ENCODE measurements at regions not wholly inside any gene's neighbourhood (a gene's known extent, or its start where the extent isn't known, plus 50 kb on each side); places are given as distances from the start of the nearest gene placed in this dataset.

- no peaks in the 10 kb centered on the region for H3K27me3 ChIP-seq (replicated peaks)
- H3K4me3 ChIP-seq (ENCODE audit: low read depth, low read length): no peak overlapping the region
- DNase-seq: peak; percentile 20
- peak overlapping the region; percentile 11 for H3K27ac ChIP-seq
- in situ Hi-C loops (cut with HindIII; ENCODE audit: low pct_ligation_motif_present, low sequenced_read_pairs): no loop called here
- no peaks in the 10 kb centered on the region for H3K36me3 ChIP-seq (replicated peaks)
- no peak for TF ChIP-seq CTCF (IDR thresholded peaks at IDR 0.05; ENCODE audit: low read depth, low read length, missing control alignments)
Measured at GRCh38 chr9:107175041-107175440, 108.0 kb upstream of the RAD23B start.

GRCh38 chr9:107175816-107176435 lies 107.2 kb upstream of the RAD23B start:
- no peak for DNase-seq
- no peak overlapping the region for H3K4me3 ChIP-seq (ENCODE audit: low read depth, low read length)
- H3K27ac ChIP-seq: no peak overlapping the region
- H3K27me3 ChIP-seq (replicated peaks): no peaks in the 10 kb centered on the region
- TF ChIP-seq CTCF (IDR thresholded peaks at IDR 0.05; ENCODE audit: low read depth, low read length, missing control alignments): no peak
- in situ Hi-C loops (cut with HindIII; ENCODE audit: low pct_ligation_motif_present, low sequenced_read_pairs): no loop called here
- H3K36me3 ChIP-seq (replicated peaks): no peaks in the 10 kb centered on the region

GRCh38 chr9:107176436-107177151 lies 106.5 kb upstream of the RAD23B start:
- Histone ChIP-seq H3K4me3 (ENCODE audit: low read depth, low read length) (no peak overlapping the region), H3K27me3 (replicated peaks) (no peaks in the 10 kb centered on the region), H3K27ac (no peak overlapping the region), H3K36me3 (replicated peaks) (no peaks in the 10 kb centered on the region)
- no peak for TF ChIP-seq CTCF (IDR thresholded peaks at IDR 0.05; ENCODE audit: low read depth, low read length, missing control alignments)
- no peak for DNase-seq
- in situ Hi-C loops (cut with HindIII; ENCODE audit: low pct_ligation_motif_present, low sequenced_read_pairs): no loop called here

- Histone ChIP-seq H3K27me3 (replicated peaks) (no peaks in the 10 kb centered on the region), H3K4me3 (ENCODE audit: low read depth, low read length) (no peak overlapping the region), H3K27ac (no peak overlapping the region), H3K36me3 (replicated peaks) (no peaks in the 10 kb centered on the region)
- no peak for DNase-seq
- no peak for TF ChIP-seq CTCF (IDR thresholded peaks at IDR 0.05; ENCODE audit: low read depth, low read length, missing control alignments)
- in situ Hi-C loops (cut with HindIII; ENCODE audit: low pct_ligation_motif_present, low sequenced_read_pairs): no loop called here
Measured at GRCh38 chr9:107177243-107177839, 105.7 kb upstream of the RAD23B start.

- no peak for TF ChIP-seq CTCF (IDR thresholded peaks at IDR 0.05; ENCODE audit: low read depth, low read length, missing control alignments)
- DNase-seq: no peak
- in situ Hi-C loops (cut with HindIII; ENCODE audit: low pct_ligation_motif_present, low sequenced_read_pairs): no loop called here
Measured at GRCh38 chr9:107177857-107178256, 105.2 kb upstream of the RAD23B start.

More at GRCh38 chr9:107177857-107178256, 105.2 kb upstream of the RAD23B start:
- Histone ChIP-seq H3K36me3 (replicated peaks) (no peaks in the 10 kb centered on the region), H3K27me3 (replicated peaks) (no peaks in the 10 kb centered on the region), H3K4me3 (ENCODE audit: low read depth, low read length) (no peak overlapping the region), H3K27ac (no peak overlapping the region)
